ENCODE measurements at regions not wholly inside any gene's neighbourhood (a gene's known extent, or its start where the extent isn't known, plus 50 kb on each side); places are given as distances from the start of the nearest gene placed in this dataset.

GRCh38 chr6:40640599-40641227, 53.5 kb upstream of the LRFN2 start:
- TF ChIP-seq TEAD4 (CRISPR knock-in tag; IDR thresholded peaks at IDR 0.05) (no peak), CTCF (IDR thresholded peaks at IDR 0.05) (no peak), NR1H2 (CRISPR knock-in tag; IDR thresholded peaks at IDR 0.05) (no peak)
